Prostate gland (tissue), 2 donors: ENCODE measurements at regions not wholly inside any gene's neighbourhood (a gene's known extent, or its start where the extent isn't known, plus 50 kb on each side); places are given as distances from the start of the nearest gene placed in this dataset.

Experiments
- DNase-seq: peaks from one replicate; pipeline ENCODE4 v3.0.0-alpha.2; 2019; ENCODE audit warnings: low spot score
- H3K27ac ChIP-seq, 2 donors: fragments of 200-600 bp; sonication (generic); 2 replicates each; pipeline ENCODE4 v1.5.1; 2017 to 2019
- H3K27me3 ChIP-seq: fragments of 200-600 bp; sonication (generic); replicated peaks from 2 replicates; pipeline ENCODE4 v1.5.1; 2019; ENCODE audit not compliant: insufficient read depth
- H3K36me3 ChIP-seq, 2 donors: fragments of 200-600 bp; sonication (generic); 1 replicate in 1 of 2; 2 replicates in 1 of 2; pipeline versions ENCODE4 v1.5.1 to v1.8.1; 2017 to 2019
- H3K4me1 ChIP-seq: fragments of 200-600 bp; sonication (generic); replicated peaks from 2 replicates; pipeline ENCODE4 v1.5.1; 2019
- H3K4me3 ChIP-seq, 2 donors: fragments of 200-600 bp; sonication (generic); 2 replicates each; pipeline ENCODE4 v1.5.1; 2017 to 2019
- H3K9me3 ChIP-seq: fragments of 200-600 bp; sonication (generic); 2 replicates; pipeline ENCODE4 v1.5.1; 2017
- CTCF ChIP-seq, 4 experiments: fragments of 200-600 bp in 2 of 4; fragments of 450-650 bp in 2 of 4; sonication (generic) in 2 of 4; IDR thresholded peaks; 1 replicate in 3 of 4; 2 replicates in 1 of 4; pipeline ENCODE4 v1.5.1; 2016 to 2019; ENCODE audit warnings: antibody characterized with exemption in 4 of 4, mild to moderate bottlenecking in 2 of 4, moderate library complexity in 2 of 4
- POLR2A ChIP-seq: fragments of 450-650 bp; IDR thresholded peaks from one replicate; pipeline ENCODE4 v1.6.1; 2016; ENCODE audit warnings: antibody characterized with exemption, mild to moderate bottlenecking
- POLR2AphosphoS5 ChIP-seq: sonication (generic); formaldehyde crosslinking; IDR thresholded peaks from one replicate; pipeline ENCODE4 v1.6.1; 2017; ENCODE audit warnings: antibody characterized with exemption
- WGBS: methylation state at CpG from one replicate; pipeline ENCODE4 v1.1.5; 2018; 5-methylcytosine and 5-hydroxymethylcytosine counted together
- intact Hi-C: fragments of 100-400 bp; cut with DNase I; formaldehyde crosslinking; loops from one replicate; pipeline ENCODE4 v1.14.2; 2022

GRCh38 chr10:107424628-107425027 is 260.1 kb upstream of the SORCS1 start:
- H3K36me3 ChIP-seq: no peaks in the 10 kb centered on the region
- H3K4me3 ChIP-seq: no peak overlapping the region
- WGBS: 82% methylated on average over 5 of the region's 5 CpGs
- H3K27ac ChIP-seq: no peak overlapping the region
- intact Hi-C loops: no loop called here
- no peaks in the 10 kb centered on the region for H3K27me3 ChIP-seq
- TF ChIP-seq CTCF (IDR thresholded peaks at IDR 0.05): no peak
- no peaks in the 10 kb centered on the region for H3K4me1 ChIP-seq
- no peaks in the 10 kb centered on the region for H3K9me3 ChIP-seq
- DNase-seq: no peak

GRCh38 chr10:107423903-107424302 is 259.4 kb upstream of the SORCS1 start:
- H3K4me1 ChIP-seq: no peaks in the 10 kb centered on the region
- 40% methylated on average over 3 of the region's 3 CpGs for WGBS
- no peaks in the 10 kb centered on the region for H3K9me3 ChIP-seq
- no peaks in the 10 kb centered on the region for H3K36me3 ChIP-seq
- no peak for DNase-seq
- no peak overlapping the region for H3K4me3 ChIP-seq
- no peak overlapping the region for H3K27ac ChIP-seq
- TF ChIP-seq POLR2AphosphoS5: no peak
- TF ChIP-seq POLR2A: no peak
- no peak for TF ChIP-seq CTCF (IDR thresholded peaks at IDR 0.05)
- no peaks in the 10 kb centered on the region for H3K27me3 ChIP-seq
- intact Hi-C loops: no loop called here

GRCh38 chr10:107422681-107423080 is 258.2 kb upstream of the SORCS1 start:
- H3K4me3 ChIP-seq: no peak overlapping the region
- no peaks in the 10 kb centered on the region for H3K4me1 ChIP-seq
- no peaks in the 10 kb centered on the region for H3K9me3 ChIP-seq
- TF ChIP-seq CTCF (IDR thresholded peaks at IDR 0.05): no peak
- intact Hi-C loops: no loop called here
- DNase-seq: no peak
- no peak overlapping the region for H3K27ac ChIP-seq
- no peaks in the 10 kb centered on the region for H3K27me3 ChIP-seq
- WGBS: 97% methylated on average over 2 of the region's 2 CpGs
- no peaks in the 10 kb centered on the region for H3K36me3 ChIP-seq

- Histone ChIP-seq H3K9me3 (no peaks in the 10 kb centered on the region), H3K36me3 (no peaks in the 10 kb centered on the region), H3K4me3 (no peak overlapping the region), H3K27ac (no peak overlapping the region), H3K27me3 (no peaks in the 10 kb centered on the region), H3K4me1 (no peaks in the 10 kb centered on the region)
- no peak for DNase-seq
- intact Hi-C loops: no loop called here
- TF ChIP-seq CTCF (IDR thresholded peaks at IDR 0.05): no peak
- TF ChIP-seq POLR2AphosphoS5: no peak
- no peak for TF ChIP-seq POLR2A
- WGBS: 95% methylated on average over 3 of the region's 3 CpGs
Measured at GRCh38 chr10:107420196-107420595, 255.7 kb upstream of the SORCS1 start.

- intact Hi-C loops: no loop called here
- DNase-seq: no peak
- Histone ChIP-seq H3K4me3 (no peak overlapping the region), H3K9me3 (no peaks in the 10 kb centered on the region), H3K4me1 (no peaks in the 10 kb centered on the region), H3K27me3 (no peaks in the 10 kb centered on the region), H3K36me3 (no peaks in the 10 kb centered on the region), H3K27ac (no peak overlapping the region)
- TF ChIP-seq CTCF (IDR thresholded peaks at IDR 0.05) (no peak), POLR2A (no peak), POLR2AphosphoS5 (no peak)
- 86% methylated on average over 7 of the region's 7 CpGs for WGBS
Measured at GRCh38 chr10:107418085-107418806, 253.7 kb upstream of the SORCS1 start.
